GM21528 (cell line): ENCODE measurements at regions not wholly inside any gene's neighbourhood (a gene's known extent, or its start where the extent isn't known, plus 50 kb on each side); places are given as distances from the start of the nearest gene placed in this dataset.
"Not testable (repeated sequence)": the region's sequence is repeated elsewhere in the genome, so short reads cannot be mapped to it uniquely, and the experiment has no call there.

Experiments used
- ATAC-seq: cut with Tn5 transposase; IDR thresholded peaks from one replicate; pipeline ENCODE4 v1.9.1; 2021; ENCODE audit warnings: mild to moderate bottlenecking, moderate library complexity; ENCODE audit not compliant: unreplicated experiment, low FRiP score

GRCh38 chr12:131401907-131402633 lies 308.8 kb upstream of the SFSWAP start:
- ATAC-seq = not testable (repeated sequence)

GRCh38 chr12:131402781-131403396 lies 308.0 kb upstream of the SFSWAP start:
- ATAC-seq = no peak

GRCh38 chr12:131403676-131404075 lies 307.2 kb upstream of the SFSWAP start:
- no peak for ATAC-seq

DNA sequence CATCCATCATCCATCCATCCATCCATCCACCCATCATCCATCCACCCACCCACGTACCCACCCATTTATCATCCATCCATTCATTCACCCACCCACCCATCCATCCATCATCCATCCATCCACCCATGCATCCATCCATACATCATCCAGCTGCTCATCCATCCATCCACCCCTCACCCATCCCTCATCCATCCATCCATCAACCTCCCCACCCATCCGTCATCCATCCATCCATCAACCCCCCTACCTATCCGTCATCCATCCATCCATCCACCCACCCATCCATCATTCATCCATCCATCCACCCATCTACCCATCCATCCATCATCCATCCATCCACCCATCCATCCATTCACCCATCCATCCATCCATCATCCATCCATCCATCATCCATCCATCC lies 306.2 kb upstream of the SFSWAP start:
- no peak for ATAC-seq

- ATAC-seq = no peak
Observed at GRCh38 chr12:131407221-131408035, 303.5 kb upstream of the SFSWAP start.

GRCh38 chr12:131408036-131408365 lies 302.9 kb upstream of the SFSWAP start:
- no peak for ATAC-seq

DNA sequence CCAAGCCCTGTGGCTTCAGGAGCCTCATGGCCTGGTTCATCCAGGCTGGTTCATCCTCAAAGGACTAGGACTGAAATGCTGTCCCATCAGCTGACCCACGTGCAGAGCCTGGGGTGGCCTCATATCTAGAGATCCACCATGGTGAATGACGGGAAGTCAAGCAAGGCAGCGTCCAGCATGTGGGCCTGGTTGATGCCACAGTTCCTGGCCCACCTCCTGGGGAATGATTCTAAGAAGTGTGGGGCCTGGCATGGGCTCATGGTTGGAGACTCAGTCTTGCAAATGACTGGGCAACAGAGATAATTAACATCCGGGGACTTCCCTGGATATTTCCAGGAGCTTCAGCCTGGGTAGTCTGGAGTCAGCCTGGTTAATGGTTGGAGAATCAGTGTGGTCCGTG lies 302.4 kb upstream of the SFSWAP start:
- no peak for ATAC-seq

- no peak for ATAC-seq
Observed at GRCh38 chr12:131409211-131409610, 301.7 kb upstream of the SFSWAP start.

DNA sequence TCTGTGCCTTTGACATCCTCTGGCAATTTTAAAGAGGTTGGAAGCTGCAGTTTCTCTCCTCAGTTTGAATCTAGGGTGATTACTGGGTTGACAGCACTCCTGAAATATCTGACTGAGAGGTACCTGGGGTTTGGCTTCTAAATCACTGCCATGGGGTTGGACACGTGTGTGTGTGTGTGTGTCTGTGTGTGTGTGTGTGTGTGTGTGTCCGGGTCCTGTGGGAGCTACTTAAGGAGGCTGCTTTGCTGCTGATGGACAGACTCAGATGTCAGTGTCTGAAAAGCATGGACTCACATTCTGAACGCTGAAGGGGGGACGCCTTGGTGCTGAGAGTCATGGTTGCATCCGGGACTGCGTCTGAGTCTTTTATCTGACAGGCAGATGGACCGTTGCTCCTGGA lies 299.1 kb upstream of the SFSWAP start:
- not testable (repeated sequence) for ATAC-seq

- ATAC-seq = no peak
Observed at GRCh38 chr12:131413006-131413405, 297.9 kb upstream of the SFSWAP start.

GRCh38 chr12:131413471-131413870 lies 297.4 kb upstream of the SFSWAP start:
- no peak for ATAC-seq

GRCh38 chr12:131414155-131414922 lies 296.6 kb upstream of the SFSWAP start:
- not testable (repeated sequence) for ATAC-seq

DNA sequence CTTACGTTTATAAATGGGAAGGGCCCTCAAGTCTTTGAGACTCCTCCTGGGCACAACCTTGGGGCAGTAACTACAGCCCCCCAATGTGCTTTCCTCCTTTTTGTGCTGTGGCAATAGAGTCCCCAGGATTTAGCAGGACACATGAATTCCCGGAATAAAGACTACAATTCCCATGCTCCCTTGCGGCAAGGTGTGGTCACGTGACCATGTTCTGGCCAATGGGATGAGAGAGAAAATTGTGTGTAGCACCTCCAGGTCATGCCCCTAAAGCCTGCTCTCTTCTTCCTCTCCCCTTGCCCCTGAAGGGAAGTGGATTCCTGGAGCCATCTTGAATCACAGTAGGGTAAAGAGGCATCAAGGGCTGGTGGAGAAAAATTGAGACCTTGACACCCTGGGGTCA lies 295.1 kb upstream of the SFSWAP start:
- no peak for ATAC-seq

- ATAC-seq = no peak
Observed at GRCh38 chr12:131418121-131418520, 292.8 kb upstream of the SFSWAP start.

GRCh38 chr12:131418884-131419283 lies 292.0 kb upstream of the SFSWAP start:
- ATAC-seq = no peak

GRCh38 chr12:131420867-131421447 lies 289.9 kb upstream of the SFSWAP start:
- no peak for ATAC-seq

DNA sequence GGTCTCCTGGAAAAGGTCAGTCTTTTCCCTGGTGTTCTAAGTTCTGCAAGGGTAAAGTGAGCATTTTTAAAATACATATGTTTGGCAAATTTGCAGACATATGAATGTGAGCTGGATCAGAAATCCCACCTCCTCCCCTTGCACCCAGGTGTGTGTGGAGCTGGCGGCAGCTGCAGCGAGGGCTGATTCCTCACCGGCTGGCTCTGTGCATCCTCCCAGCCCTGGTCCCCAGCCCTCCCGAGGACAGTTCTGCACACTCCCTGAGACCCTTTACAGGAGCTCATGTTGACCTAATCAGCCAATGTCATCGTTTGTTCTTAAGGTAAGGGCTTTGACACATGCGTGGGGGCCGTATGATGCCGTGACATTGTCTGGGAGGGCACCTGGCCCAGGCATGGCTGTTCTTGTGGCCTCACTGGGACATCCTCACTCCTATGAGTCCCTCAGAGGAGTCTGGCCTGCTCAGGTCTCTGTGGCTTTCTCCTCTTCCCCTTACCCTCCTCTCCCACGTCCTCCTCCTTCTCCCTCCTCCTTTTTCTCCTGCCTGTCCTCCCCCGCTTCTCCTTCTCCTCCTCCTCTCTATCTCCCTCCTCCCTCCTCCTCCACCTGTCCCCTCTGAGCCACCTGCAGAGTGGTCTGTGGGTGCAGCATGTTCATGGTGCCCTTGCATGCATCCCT lies 289.2 kb upstream of the SFSWAP start:
- no peak for ATAC-seq

GRCh38 chr12:131422187-131422520 lies 288.7 kb upstream of the SFSWAP start:
- no peak for ATAC-seq

- no peak for ATAC-seq
Observed at GRCh38 chr12:131422744-131423143, 288.1 kb upstream of the SFSWAP start.

GRCh38 chr12:131424270-131424669 lies 286.6 kb upstream of the SFSWAP start:
- ATAC-seq = no peak
